HCT116 (cell line): ENCODE measurements at regions not wholly inside any gene's neighbourhood (a gene's known extent, or its start where the extent isn't known, plus 50 kb on each side); places are given as distances from the start of the nearest gene placed in this dataset.

Experiments used
- ATAC-seq: fragments of 200-7000 bp; cut with Tn5 transposase; 2 replicates; pipeline ENCODE4 v1.9.1; 2020; ENCODE audit warnings: mild to moderate bottlenecking, moderate library complexity
- BruUV-seq: library from RNA; stranded (reverse); fragments of 400-500 nt; replicated peaks from 2 replicates; lab custom pipeline; 2021; lab: Mats Ljungman, UMichigan
- CTCF ChIA-PET: fragments of 300-600 bp; sonication (Branson Sonifier 250); formaldehyde crosslinking; loops from one replicate; lab custom pipeline; 2021; ENCODE audit warnings: antibody characterized with exemption; lab: Charles Lee
- POLR2A ChIA-PET: fragments of 300-600, 350-600 bp; sonication (Branson Sonifier 250); formaldehyde crosslinking; loops from one replicate; lab custom pipeline; 2021; ENCODE audit warnings: antibody characterized with exemption; lab: Charles Lee
- RAD21 ChIA-PET, 2 experiments: fragments of 300-600 bp; sonication (Branson Sonifier 250); formaldehyde crosslinking; loops; one replicate each; lab custom pipeline; 2023; ENCODE audit warnings: low total read pairs in 2 of 2; ENCODE audit not compliant: uncharacterized antibody in 2 of 2, unreplicated experiment in 2 of 2, low non-redundant PET in 1 of 2; lab: Charles Lee
- DNase-seq: peaks from one replicate; pipeline ENCODE4 v3.0.0-alpha.2; 2010; ENCODE audit warnings: low read depth, low spot score
- H2AFZ ChIP-seq: fragments of 200-600 bp; shearing (Covaris generic), sonication (generic); 2 replicates; pipeline ENCODE4 v1.6.1; 2017; ENCODE audit warnings: low read depth, mixed run types, mixed read lengths, antibody characterized with exemption, low read length; ENCODE audit not compliant: poor library complexity, severe bottlenecking
- H3K27ac ChIP-seq: 2 replicates; pipeline ENCODE4 v1.5.1; 2012; ENCODE audit warnings: low read depth, low read length
- H3K27me3 ChIP-seq: fragments of 200-600 bp; sonication (generic); 2 replicates; pipeline ENCODE4 v1.6.1; 2016; ENCODE audit warnings: mixed run types, low read length, mixed read lengths; ENCODE audit not compliant: insufficient read depth
- H3K36me3 ChIP-seq, 2 experiments: fragments of 200-500 bp in 1 of 2; fragments of 200-600 bp in 1 of 2; sonication (Bioruptor generic) in 1 of 2; sonication (generic) in 1 of 2; 2 replicates each; pipeline versions ENCODE4 v1.5.1 to v1.6.1; 2014 to 2016; ENCODE audit warnings: low read length in 2 of 2, inconsistent platforms in 1 of 2, mixed read lengths in 1 of 2, mixed run types in 1 of 2; ENCODE audit not compliant: insufficient read depth in 2 of 2, control insufficient read depth in 1 of 2
- H3K4me1 ChIP-seq, 2 experiments: fragments of 200-600 bp in 1 of 2; sonication (generic) in 1 of 2; 2 replicates each; pipeline versions ENCODE4 v1.5.1 to v1.6.1; 2012 to 2017; ENCODE audit warnings: low read length in 2 of 2, inconsistent platforms in 1 of 2, mild to moderate bottlenecking in 1 of 2, mixed read lengths in 1 of 2, mixed run types in 1 of 2, moderate library complexity in 1 of 2; ENCODE audit not compliant: insufficient read depth in 2 of 2, control insufficient read depth in 1 of 2
- H3K4me2 ChIP-seq: fragments of 200-600 bp; sonication (generic); 2 replicates; pipeline ENCODE4 v1.6.1; 2017; ENCODE audit warnings: mixed run types, low read length, mixed read lengths
- H3K4me3 ChIP-seq, 2 experiments: fragments of 200-600 bp in 1 of 2; sonication (generic) in 1 of 2; replicated peaks in 1 of 2; 2 replicates each; pipeline ENCODE4 v1.5.1; 2011 to 2016; ENCODE audit warnings: low read length in 2 of 2, control low read depth in 1 of 2, low read depth in 1 of 2, mild to moderate bottlenecking in 1 of 2, mixed read lengths in 1 of 2, mixed run types in 1 of 2
- H3K79me2 ChIP-seq: fragments of 200-600 bp; sonication (generic); 2 replicates; pipeline ENCODE4 v1.6.1; 2017; ENCODE audit warnings: mild to moderate bottlenecking, mixed run types, low read length, moderate library complexity, mixed read lengths; ENCODE audit not compliant: insufficient read depth
- H3K9ac ChIP-seq: fragments of 200-600 bp; sonication (generic); 2 replicates; pipeline ENCODE4 v1.6.1; 2016; ENCODE audit warnings: low read length, mixed read lengths
- H3K9me2 ChIP-seq: fragments of 200-600 bp; sonication (generic), shearing (Covaris generic); 2 replicates; pipeline ENCODE4 v1.6.1; 2017; ENCODE audit warnings: mixed run types, mild to moderate bottlenecking, moderate library complexity; ENCODE audit not compliant: insufficient read depth
- H3K9me3 ChIP-seq, 2 experiments: fragments of 200-500 bp in 1 of 2; fragments of 200-600 bp in 1 of 2; sonication (Bioruptor generic) in 1 of 2; sonication (generic) in 1 of 2; 2 replicates each; pipeline ENCODE4 v1.6.1; 2014 to 2017; ENCODE audit warnings: low read length in 2 of 2, mixed read lengths in 2 of 2, inconsistent platforms in 1 of 2, low read depth in 1 of 2, mild to moderate bottlenecking in 1 of 2, mixed run types in 1 of 2, moderate library complexity in 1 of 2; ENCODE audit not compliant: control insufficient read depth in 1 of 2, insufficient read depth in 1 of 2
- H4K20me1 ChIP-seq: fragments of 200-600 bp; sonication (generic), shearing (Covaris generic); 2 replicates; pipeline ENCODE4 v1.6.1; 2017; ENCODE audit warnings: mixed run types, mild to moderate bottlenecking, moderate library complexity; ENCODE audit not compliant: insufficient read depth
- ELF1 ChIP-seq: IDR thresholded peaks from 2 replicates; pipeline ENCODE4 v1.6.1; 2012; ENCODE audit warnings: low read depth, borderline replicate concordance
- EZH2 ChIP-seq: fragments of 200-600 bp; sonication (generic); IDR thresholded peaks from 2 replicates; pipeline ENCODE4 v1.6.1; 2017; ENCODE audit warnings: antibody characterized with exemption, mixed run types
- EZH2phosphoT487 ChIP-seq: fragments of 200-600 bp; IDR thresholded peaks from 2 replicates; pipeline ENCODE4 v1.6.1; 2018; ENCODE audit warnings: antibody characterized with exemption, borderline replicate concordance
- FOSL1 ChIP-seq: IDR thresholded peaks from 2 replicates; pipeline ENCODE4 v1.6.1; 2012; ENCODE audit warnings: low read depth
- JUND ChIP-seq: IDR thresholded peaks from 2 replicates; pipeline ENCODE4 v1.6.1; 2012
- MAX ChIP-seq: IDR thresholded peaks from 2 replicates; pipeline ENCODE4 v1.6.1; 2012
- POLR2AphosphoS5 ChIP-seq: IDR thresholded peaks from 2 replicates; pipeline ENCODE4 v1.6.1; 2011; ENCODE audit warnings: mild to moderate bottlenecking, low read depth, low read length, moderate library complexity
- RAD21 ChIP-seq: IDR thresholded peaks from 2 replicates; pipeline ENCODE4 v1.6.1; 2012; ENCODE audit warnings: low read depth, mild to moderate bottlenecking
- SP1 ChIP-seq: IDR thresholded peaks from 2 replicates; pipeline ENCODE4 v1.6.1; 2012; ENCODE audit warnings: low read depth
- TCF7L2 ChIP-seq: IDR thresholded peaks from 2 replicates; pipeline ENCODE4 v1.7.0; 2011; ENCODE audit warnings: borderline replicate concordance, inconsistent platforms; ENCODE audit not compliant: insufficient read depth, insufficient read length; ENCODE audit errors: extremely low read depth
- ZNF274 ChIP-seq: fragments of 200-500 bp; sonication (Bioruptor generic); IDR thresholded peaks from 2 replicates; pipeline ENCODE4 v1.6.1; 2014; ENCODE audit warnings: mild to moderate bottlenecking, low read depth, low read length, inconsistent platforms
- intact Hi-C: fragments of 100-400 bp; cut with micrococcal nuclease; formaldehyde crosslinking; loops from 2 replicates; pipeline ENCODE4 v1.10.0; 2022
- TF ChIP-seq, protein P1 (sequence below): IDR thresholded peaks from 2 replicates; pipeline ENCODE4 v1.6.1; 2012
- TF ChIP-seq, protein P2 (sequence below): IDR thresholded peaks from 2 replicates; pipeline ENCODE4 v1.6.1; 2012; ENCODE audit warnings: low read depth
- TF ChIP-seq, protein P3 (sequence below): IDR thresholded peaks from 2 replicates; pipeline ENCODE4 v1.6.1; 2011; ENCODE audit warnings: mild to moderate bottlenecking, low read length, moderate library complexity; ENCODE audit not compliant: insufficient replicate concordance; ENCODE audit errors: extremely low read depth

DNA sequence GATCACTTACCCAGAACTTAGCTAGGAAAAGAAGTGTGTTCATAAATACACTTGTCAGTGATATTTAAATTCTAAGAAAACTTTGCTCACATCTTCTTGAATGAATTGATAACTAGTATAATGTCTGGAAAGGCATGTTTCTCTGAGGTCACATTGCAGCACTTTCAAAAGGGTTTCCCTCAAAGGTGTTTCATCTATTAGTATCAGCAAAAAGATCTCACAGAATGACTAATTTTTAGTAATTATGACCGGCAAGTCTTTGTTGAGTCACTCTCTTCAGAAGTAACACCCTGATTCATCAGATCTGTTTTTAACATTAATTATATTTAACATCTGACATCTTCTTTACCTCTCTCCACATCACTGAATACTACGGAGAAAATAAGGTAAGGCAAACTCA is 222.3 kb downstream of the IKZF2 start:
- Histone ChIP-seq H3K27me3 (no peaks in the 10 kb centered on the region), H3K79me2 (no peaks in the 10 kb centered on the region), H4K20me1 (no peaks in the 10 kb centered on the region), H3K36me3 (no peaks in the 10 kb centered on the region), H3K9me2 (no peaks in the 10 kb centered on the region), H3K9me3 (no peaks in the 10 kb centered on the region)
- DNase-seq, result no peak
- ATAC-seq, result peak; percentile 11; the same call in 1 of the 2 replicates
- intact Hi-C loops, result no loop called here
- TF ChIP-seq SP1 (0 out of 2 replicates have a peak, but pooled peaks have one; percentile 33), JUND (peak; percentile 47), MAX (no peak), FOSL1 (peak; percentile 63; the same call in 1 of the 2 replicates)
- TF ChIP-seq, all 23 proteins: peak for 3
- H3K4me3 ChIP-seq, result no peak overlapping the region
- no TSS peak for BruUV-seq
- H3K27ac ChIP-seq, result no peak overlapping the region
- H3K9ac ChIP-seq, result no peak overlapping the region
- H3K4me1 ChIP-seq, result peaks cover 0 to 15% of the 10 kb centered on the region in 2 experiments; a peak in 3 of 4 replicates
- no peak overlapping the region for H2AFZ ChIP-seq
- ChIA-PET CTCF (no interaction called here), POLR2A (no interaction called here), RAD21 (no interaction called here)
- peak overlapping the region; percentile 34 for H3K4me2 ChIP-seq

GRCh38 chr2:212928681-212929080 is 222.7 kb downstream of the IKZF2 start:
- Histone ChIP-seq H3K9me2 (no peaks in the 10 kb centered on the region), H3K4me1 (peaks cover 0 to 15% of the 10 kb centered on the region in 2 experiments; a peak in 3 of 4 replicates), H3K36me3 (no peaks in the 10 kb centered on the region), H2AFZ (no peak overlapping the region), H3K4me3 (no peak overlapping the region), H4K20me1 (no peaks in the 10 kb centered on the region), H3K4me2 (peak overlapping the region; percentile 34), H3K9me3 (no peaks in the 10 kb centered on the region), H3K9ac (no peak overlapping the region), H3K27me3 (no peaks in the 10 kb centered on the region), H3K27ac (no peak overlapping the region), H3K79me2 (no peaks in the 10 kb centered on the region)
- intact Hi-C loops, result no loop called here
- no TSS peak for BruUV-seq
- TF ChIP-seq, protein P1, sequence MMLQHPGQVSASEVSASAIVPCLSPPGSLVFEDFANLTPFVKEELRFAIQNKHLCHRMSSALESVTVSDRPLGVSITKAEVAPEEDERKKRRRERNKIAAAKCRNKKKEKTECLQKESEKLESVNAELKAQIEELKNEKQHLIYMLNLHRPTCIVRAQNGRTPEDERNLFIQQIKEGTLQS, result no peak
- no peak for TF ChIP-seq JUND
- TF ChIP-seq RAD21, result no peak
- TF ChIP-seq FOSL1, result no peak
- no peak for TF ChIP-seq POLR2AphosphoS5
- no peak for TF ChIP-seq EZH2phosphoT487
- TF ChIP-seq, protein P2, sequence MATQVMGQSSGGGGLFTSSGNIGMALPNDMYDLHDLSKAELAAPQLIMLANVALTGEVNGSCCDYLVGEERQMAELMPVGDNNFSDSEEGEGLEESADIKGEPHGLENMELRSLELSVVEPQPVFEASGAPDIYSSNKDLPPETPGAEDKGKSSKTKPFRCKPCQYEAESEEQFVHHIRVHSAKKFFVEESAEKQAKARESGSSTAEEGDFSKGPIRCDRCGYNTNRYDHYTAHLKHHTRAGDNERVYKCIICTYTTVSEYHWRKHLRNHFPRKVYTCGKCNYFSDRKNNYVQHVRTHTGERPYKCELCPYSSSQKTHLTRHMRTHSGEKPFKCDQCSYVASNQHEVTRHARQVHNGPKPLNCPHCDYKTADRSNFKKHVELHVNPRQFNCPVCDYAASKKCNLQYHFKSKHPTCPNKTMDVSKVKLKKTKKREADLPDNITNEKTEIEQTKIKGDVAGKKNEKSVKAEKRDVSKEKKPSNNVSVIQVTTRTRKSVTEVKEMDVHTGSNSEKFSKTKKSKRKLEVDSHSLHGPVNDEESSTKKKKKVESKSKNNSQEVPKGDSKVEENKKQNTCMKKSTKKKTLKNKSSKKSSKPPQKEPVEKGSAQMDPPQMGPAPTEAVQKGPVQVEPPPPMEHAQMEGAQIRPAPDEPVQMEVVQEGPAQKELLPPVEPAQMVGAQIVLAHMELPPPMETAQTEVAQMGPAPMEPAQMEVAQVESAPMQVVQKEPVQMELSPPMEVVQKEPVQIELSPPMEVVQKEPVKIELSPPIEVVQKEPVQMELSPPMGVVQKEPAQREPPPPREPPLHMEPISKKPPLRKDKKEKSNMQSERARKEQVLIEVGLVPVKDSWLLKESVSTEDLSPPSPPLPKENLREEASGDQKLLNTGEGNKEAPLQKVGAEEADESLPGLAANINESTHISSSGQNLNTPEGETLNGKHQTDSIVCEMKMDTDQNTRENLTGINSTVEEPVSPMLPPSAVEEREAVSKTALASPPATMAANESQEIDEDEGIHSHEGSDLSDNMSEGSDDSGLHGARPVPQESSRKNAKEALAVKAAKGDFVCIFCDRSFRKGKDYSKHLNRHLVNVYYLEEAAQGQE, result no peak
- TF ChIP-seq TCF7L2, result no peak
- TF ChIP-seq EZH2, result no peak
- TF ChIP-seq ELF1, result no peak
- TF ChIP-seq ZNF274, result no peak
- TF ChIP-seq, protein P3, sequence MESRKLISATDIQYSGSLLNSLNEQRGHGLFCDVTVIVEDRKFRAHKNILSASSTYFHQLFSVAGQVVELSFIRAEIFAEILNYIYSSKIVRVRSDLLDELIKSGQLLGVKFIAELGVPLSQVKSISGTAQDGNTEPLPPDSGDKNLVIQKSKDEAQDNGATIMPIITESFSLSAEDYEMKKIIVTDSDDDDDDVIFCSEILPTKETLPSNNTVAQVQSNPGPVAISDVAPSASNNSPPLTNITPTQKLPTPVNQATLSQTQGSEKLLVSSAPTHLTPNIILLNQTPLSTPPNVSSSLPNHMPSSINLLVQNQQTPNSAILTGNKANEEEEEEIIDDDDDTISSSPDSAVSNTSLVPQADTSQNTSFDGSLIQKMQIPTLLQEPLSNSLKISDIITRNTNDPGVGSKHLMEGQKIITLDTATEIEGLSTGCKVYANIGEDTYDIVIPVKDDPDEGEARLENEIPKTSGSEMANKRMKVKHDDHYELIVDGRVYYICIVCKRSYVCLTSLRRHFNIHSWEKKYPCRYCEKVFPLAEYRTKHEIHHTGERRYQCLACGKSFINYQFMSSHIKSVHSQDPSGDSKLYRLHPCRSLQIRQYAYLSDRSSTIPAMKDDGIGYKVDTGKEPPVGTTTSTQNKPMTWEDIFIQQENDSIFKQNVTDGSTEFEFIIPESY, result no peak
- DNase-seq (no peak), ATAC-seq (no peak)
- ChIA-PET RAD21 (no interaction called here), CTCF (no interaction called here), POLR2A (no interaction called here)
